GM13977 (cell line): ENCODE measurements at regions not wholly inside any gene's neighbourhood (a gene's known extent, or its start where the extent isn't known, plus 50 kb on each side); places are given as distances from the start of the nearest gene placed in this dataset.

ENCODE experiments used
- DNase-seq: peaks from one replicate; pipeline ENCODE4 v3.0.0; 2012; ENCODE audit warnings: low spot score
- in situ Hi-C: fragments of 300-500 bp; cut with MboI; formaldehyde crosslinking; loops from one replicate; pipeline ENCODE4 v1.12.0; 2022; ENCODE audit warnings: low sequenced_read_pairs, low pct_unique_long_range_greater_than_20kb, mixed read lengths, inconsistent platforms; ENCODE audit not compliant: unreplicated experiment
- TF ChIP-seq, protein P1 (sequence below): IDR thresholded peaks from 2 replicates; pipeline ENCODE4 v1.5.1; 2012; ENCODE audit warnings: mild to moderate bottlenecking, control low read depth; ENCODE audit not compliant: insufficient read depth; ENCODE audit errors: extremely low read depth, missing control alignments

DNA sequence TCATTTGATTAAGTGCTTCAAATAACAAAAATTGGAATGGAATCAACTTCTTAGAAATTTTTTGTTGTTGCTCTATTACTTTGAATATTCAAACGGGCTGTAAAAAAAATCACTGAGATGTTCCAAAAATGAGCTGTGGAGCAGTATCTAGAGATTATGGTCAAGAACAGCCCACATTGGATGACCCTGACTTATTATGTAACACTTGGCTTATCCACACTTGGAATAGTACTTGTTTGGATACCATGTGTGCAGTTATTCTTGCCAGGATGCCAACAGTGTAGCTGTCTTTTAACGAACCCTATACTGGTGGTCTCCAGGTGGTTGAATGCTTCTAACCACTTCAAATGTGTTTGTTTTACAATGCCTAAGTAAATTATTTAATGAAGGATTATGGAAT, 64.9 kb upstream of the CAMK2D start:
- in situ Hi-C loops, result no loop called here
- TF ChIP-seq, protein P1, sequence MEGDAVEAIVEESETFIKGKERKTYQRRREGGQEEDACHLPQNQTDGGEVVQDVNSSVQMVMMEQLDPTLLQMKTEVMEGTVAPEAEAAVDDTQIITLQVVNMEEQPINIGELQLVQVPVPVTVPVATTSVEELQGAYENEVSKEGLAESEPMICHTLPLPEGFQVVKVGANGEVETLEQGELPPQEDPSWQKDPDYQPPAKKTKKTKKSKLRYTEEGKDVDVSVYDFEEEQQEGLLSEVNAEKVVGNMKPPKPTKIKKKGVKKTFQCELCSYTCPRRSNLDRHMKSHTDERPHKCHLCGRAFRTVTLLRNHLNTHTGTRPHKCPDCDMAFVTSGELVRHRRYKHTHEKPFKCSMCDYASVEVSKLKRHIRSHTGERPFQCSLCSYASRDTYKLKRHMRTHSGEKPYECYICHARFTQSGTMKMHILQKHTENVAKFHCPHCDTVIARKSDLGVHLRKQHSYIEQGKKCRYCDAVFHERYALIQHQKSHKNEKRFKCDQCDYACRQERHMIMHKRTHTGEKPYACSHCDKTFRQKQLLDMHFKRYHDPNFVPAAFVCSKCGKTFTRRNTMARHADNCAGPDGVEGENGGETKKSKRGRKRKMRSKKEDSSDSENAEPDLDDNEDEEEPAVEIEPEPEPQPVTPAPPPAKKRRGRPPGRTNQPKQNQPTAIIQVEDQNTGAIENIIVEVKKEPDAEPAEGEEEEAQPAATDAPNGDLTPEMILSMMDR, result no peak
- no peak for DNase-seq

DNA sequence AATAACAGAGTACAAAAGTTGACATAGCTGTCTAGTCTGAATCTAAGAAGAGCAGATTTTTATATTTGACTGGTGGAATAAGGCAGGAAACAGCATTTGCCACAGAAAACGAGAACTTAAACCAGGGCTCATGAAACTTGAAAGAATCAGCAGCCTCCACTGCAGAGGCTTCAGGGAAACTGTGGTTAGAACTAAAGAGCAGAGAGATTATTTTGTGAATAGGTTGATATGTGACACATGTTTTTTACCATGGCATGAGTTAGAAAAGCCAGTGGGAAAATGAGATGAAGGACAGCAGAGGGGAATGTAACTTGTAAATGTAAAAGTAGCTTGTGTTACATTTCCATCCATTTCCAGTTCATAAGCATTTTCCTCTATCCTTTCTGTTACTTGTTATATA, 63.7 kb upstream of the CAMK2D start:
- in situ Hi-C loops, result no loop called here
- no peak for DNase-seq

DNA sequence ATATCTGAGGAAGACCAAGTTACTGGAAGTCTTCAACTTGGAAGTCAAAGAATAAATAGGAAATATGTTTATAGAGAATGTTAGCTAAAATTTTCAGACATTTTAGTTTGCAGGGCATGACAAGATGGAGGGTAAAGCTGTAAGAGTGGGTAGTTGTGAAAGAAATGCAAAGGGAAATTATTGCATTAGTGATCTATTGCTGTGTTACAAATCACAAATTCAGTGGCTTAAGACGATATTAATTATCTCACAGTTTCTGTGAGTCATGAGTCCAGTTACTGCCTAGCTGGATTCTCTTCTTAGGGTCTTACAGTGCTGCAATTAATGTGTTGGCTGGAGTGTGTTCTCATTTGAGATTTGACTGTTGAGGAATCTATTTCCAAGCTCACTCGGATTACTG, 62.9 kb upstream of the CAMK2D start:
- TF ChIP-seq, protein P1, result no peak
- in situ Hi-C loops, result no loop called here
- DNase-seq, result no peak

More for the DNA sequence above, 63.7 kb upstream of the CAMK2D start:
- TF ChIP-seq, protein P1, result no peak

DNA sequence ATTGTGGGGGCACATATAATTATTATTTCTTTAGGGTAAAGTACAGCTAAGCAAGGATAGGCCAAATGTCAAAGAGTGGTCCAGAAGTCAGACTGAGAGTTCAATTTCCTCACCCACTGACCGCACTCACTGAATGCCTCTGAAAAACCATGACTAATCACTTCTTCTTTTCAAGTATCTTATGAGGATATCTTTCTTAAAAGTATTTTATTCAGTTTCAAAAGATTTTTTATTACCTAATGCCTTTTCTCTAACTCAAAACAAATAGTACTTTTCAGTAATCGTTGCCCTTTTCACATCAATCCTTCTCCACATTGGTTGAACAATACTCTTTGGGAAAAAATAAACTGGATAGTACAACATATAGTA, 61.7 kb upstream of the CAMK2D start:
- in situ Hi-C loops, result no loop called here
- TF ChIP-seq, protein P1, result no peak
- peak; percentile 18 for DNase-seq

DNA sequence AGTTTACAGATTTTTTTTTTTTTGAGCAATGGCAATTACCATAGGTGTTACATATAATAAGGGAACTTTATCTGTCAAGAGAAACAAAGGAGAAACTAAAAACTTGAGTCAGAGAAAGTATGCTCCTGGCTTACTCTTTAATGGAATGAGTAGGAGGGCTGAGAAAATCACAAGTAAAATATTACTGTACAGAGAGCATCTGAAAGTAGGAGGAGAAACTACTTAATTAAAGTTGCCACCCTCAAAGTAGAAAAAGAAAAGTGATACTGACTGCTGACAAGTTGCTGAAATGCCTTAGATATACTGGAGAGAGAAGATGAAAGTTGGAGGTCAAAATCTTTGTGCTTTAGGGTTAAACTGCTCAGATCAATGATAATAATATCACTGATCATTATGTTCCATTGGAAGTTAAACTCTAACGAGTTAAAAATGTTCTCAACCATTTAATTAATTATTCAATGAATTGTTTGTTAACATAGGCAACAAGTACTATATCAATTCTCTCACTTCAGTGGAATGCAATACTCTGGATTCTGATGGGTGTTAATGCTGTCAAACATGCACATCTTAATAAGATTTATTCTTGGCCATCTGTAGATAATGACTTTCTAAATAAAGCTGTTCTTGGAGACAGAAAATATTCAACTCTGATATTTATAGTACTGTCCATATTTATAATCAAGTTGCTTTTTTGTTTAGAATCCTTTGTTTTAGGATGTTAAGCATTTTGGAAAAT, 61.2 kb upstream of the CAMK2D start:
- peak; percentile 31 for DNase-seq
- TF ChIP-seq, protein P1, result no peak
- in situ Hi-C loops, result no loop called here

DNA sequence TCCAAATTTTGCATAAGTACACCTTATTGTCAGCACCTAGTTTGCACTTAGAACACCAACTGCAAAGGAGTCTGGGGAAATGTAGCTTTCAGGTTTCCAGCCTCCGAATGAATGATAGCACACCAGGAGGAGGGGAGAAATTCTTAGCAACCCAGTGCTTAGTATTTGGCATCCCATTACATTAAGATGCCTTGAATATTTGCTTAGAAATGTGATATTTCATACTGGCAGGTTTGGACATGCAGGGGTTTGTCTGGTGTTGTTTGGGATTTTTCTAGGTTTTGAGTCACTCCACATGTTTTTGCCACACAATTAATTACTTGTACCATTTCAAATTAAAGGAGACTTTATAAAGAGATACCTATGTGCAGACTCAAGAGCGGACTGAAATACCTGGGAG, 60.3 kb upstream of the CAMK2D start:
- no peak for DNase-seq
- TF ChIP-seq, protein P1, result no peak
- in situ Hi-C loops, result no loop called here
